Dermis microvascular lymphatic vessel endothelial cell (primary cell): ENCODE measurements at regions not wholly inside any gene's neighbourhood (a gene's known extent, or its start where the extent isn't known, plus 50 kb on each side); places are given as distances from the start of the nearest gene placed in this dataset.
"Not testable (repeated sequence)": the region's sequence is repeated elsewhere in the genome, so short reads cannot be mapped to it uniquely, and the experiment has no call there.

ENCODE experiments used
- DNase-seq, 2 donors: peaks; one replicate each; pipeline versions ENCODE4 v3.0.0 to v3.0.0-alpha.2; 2010; ENCODE audit warnings: low read depth in 2 of 2

- no peak for DNase-seq
Measured at GRCh38 chr5:147081311-147081764, 153.5 kb upstream of the STK32A start.

- DNase-seq, result no peak
Measured at GRCh38 chr5:147084702-147085101, 150.1 kb upstream of the STK32A start.

GRCh38 chr5:147085409-147085808 lies 149.4 kb upstream of the STK32A start:
- DNase-seq, result no peak

- no peak for DNase-seq
Measured at GRCh38 chr5:147092044-147092443, 142.8 kb upstream of the STK32A start.

GRCh38 chr5:147093138-147093537 lies 141.7 kb upstream of the STK32A start:
- no peak for DNase-seq

GRCh38 chr5:147095740-147096139 lies 139.1 kb upstream of the STK32A start:
- DNase-seq, result no peak

GRCh38 chr5:147098233-147098790 lies 136.5 kb upstream of the STK32A start:
- DNase-seq, result peak; percentile 50 to 83

- no peak for DNase-seq
Measured at GRCh38 chr5:147101659-147102369, 133.0 kb upstream of the STK32A start.

GRCh38 chr5:147112899-147113298 lies 121.9 kb upstream of the STK32A start:
- no peak for DNase-seq

GRCh38 chr5:147113967-147114366 lies 120.9 kb upstream of the STK32A start:
- DNase-seq, result no peak

GRCh38 chr5:147139759-147140158 lies 95.1 kb upstream of the STK32A start:
- not testable (repeated sequence) for DNase-seq

GRCh38 chr5:147140558-147140957 lies 94.3 kb upstream of the STK32A start:
- DNase-seq, result no peak

GRCh38 chr5:147141580-147141979 lies 93.2 kb upstream of the STK32A start:
- DNase-seq, result not testable (repeated sequence)

- DNase-seq, result no peak
Measured at GRCh38 chr5:147143215-147143614, 91.6 kb upstream of the STK32A start.

- DNase-seq, result no peak
Measured at GRCh38 chr5:147145328-147145727, 89.5 kb upstream of the STK32A start.

GRCh38 chr5:147148715-147149114 lies 86.1 kb upstream of the STK32A start:
- no peak for DNase-seq

- no peak for DNase-seq
Measured at GRCh38 chr5:147152086-147152485, 82.7 kb upstream of the STK32A start.

GRCh38 chr5:147154809-147155208 lies 80.0 kb upstream of the STK32A start:
- no peak for DNase-seq

GRCh38 chr5:147156012-147156411 lies 78.8 kb upstream of the STK32A start:
- DNase-seq, result no peak

- DNase-seq, result peak in 1 of 2 donors; percentile 12
Measured at GRCh38 chr5:147160902-147161700, 73.7 kb upstream of the STK32A start.

GRCh38 chr5:147162740-147163139 lies 72.1 kb upstream of the STK32A start:
- DNase-seq, result no peak

GRCh38 chr5:147167529-147167928 lies 67.3 kb upstream of the STK32A start:
- no peak for DNase-seq
